Stomach (tissue), 8 donors: ENCODE measurements at regions not wholly inside any gene's neighbourhood (a gene's known extent, or its start where the extent isn't known, plus 50 kb on each side); places are given as distances from the start of the nearest gene placed in this dataset.

Experiments used
- DNase-seq, 2 donors: peaks; one replicate each; pipeline versions ENCODE4 v3.0.0 to v3.0.0-alpha.2; 2013 to 2019
- H3K27ac ChIP-seq, 5 donors: fragments of 200-600 bp in 4 of 5; sonication (generic) in 4 of 5; one replicate each; pipeline ENCODE4 v1.5.1; 2013 to 2019; ENCODE audit warnings: mild to moderate bottlenecking in 1 of 5, moderate library complexity in 1 of 5
- H3K27me3 ChIP-seq, 3 donors: fragments of 200-600 bp; sonication (generic); one replicate each; pipeline ENCODE4 v1.5.1; 2017 to 2019; ENCODE audit warnings: mixed run types in 1 of 3
- H3K36me3 ChIP-seq, 4 donors: fragments of 200-600 bp; sonication (generic); 1 replicate in 3 of 4; 2 replicates in 1 of 4; pipeline ENCODE4 v1.5.1; 2016 to 2019
- H3K4me1 ChIP-seq, 4 donors: fragments of 200-600 bp; sonication (generic); one replicate each; pipeline ENCODE4 v1.5.1; 2016 to 2019
- H3K4me3 ChIP-seq, 4 donors: fragments of 200-600 bp; sonication (generic) in 3 of 4; one replicate each; pipeline ENCODE4 v1.5.1; 2016 to 2019; ENCODE audit warnings: mild to moderate bottlenecking in 1 of 4
- H3K9me3 ChIP-seq, 4 donors: fragments of 200-600 bp; sonication (generic); one replicate each; pipeline ENCODE4 v1.5.1; 2016 to 2019
- EP300 ChIP-seq: sonication (generic); formaldehyde crosslinking; IDR thresholded peaks from one replicate; pipeline ENCODE4 v1.6.1; 2017; ENCODE audit warnings: antibody characterized with exemption
- POLR2A ChIP-seq, 4 donors: fragments of 450-650 bp; IDR thresholded peaks; one replicate each; pipeline ENCODE4 v1.6.1; 2016; ENCODE audit warnings: antibody characterized with exemption in 4 of 4, control low read depth in 2 of 4, mild to moderate bottlenecking in 1 of 4, moderate library complexity in 1 of 4
- POLR2AphosphoS5 ChIP-seq, 3 donors: sonication (generic); formaldehyde crosslinking; IDR thresholded peaks; one replicate each; pipeline ENCODE4 v1.6.1; 2016; ENCODE audit warnings: antibody characterized with exemption in 3 of 3
- WGBS, 5 donors: extraction: QIAGEN DNeasy Blood & Tissue Kit in 3 of 5; methylation state at CpG; one replicate each; pipeline versions ENCODE4 v1.1.5 to v1.1.7; 2013 to 2018; 5-methylcytosine and 5-hydroxymethylcytosine counted together
- intact Hi-C: fragments of 100-400 bp; cut with DNase I; formaldehyde crosslinking; loops from one replicate; pipeline ENCODE4 v1.15.1; 2023; ENCODE audit warnings: low total_unique reads
- TF ChIP-seq, protein P1 (sequence below), 7 experiments: fragments of 450-650 bp in 4 of 7; fragments of 200-600 bp in 3 of 7; sonication (generic) in 3 of 7; IDR thresholded peaks; one replicate each; pipeline ENCODE4 v1.5.1; 2016 to 2019; ENCODE audit warnings: antibody characterized with exemption in 7 of 7, control low read depth in 2 of 7, mild to moderate bottlenecking in 1 of 7
- donor health status: healthy with polysubstance abuse.
- donor health status: Bipolar disorder and iron deficiency.
- donor health status: healthy.

DNA sequence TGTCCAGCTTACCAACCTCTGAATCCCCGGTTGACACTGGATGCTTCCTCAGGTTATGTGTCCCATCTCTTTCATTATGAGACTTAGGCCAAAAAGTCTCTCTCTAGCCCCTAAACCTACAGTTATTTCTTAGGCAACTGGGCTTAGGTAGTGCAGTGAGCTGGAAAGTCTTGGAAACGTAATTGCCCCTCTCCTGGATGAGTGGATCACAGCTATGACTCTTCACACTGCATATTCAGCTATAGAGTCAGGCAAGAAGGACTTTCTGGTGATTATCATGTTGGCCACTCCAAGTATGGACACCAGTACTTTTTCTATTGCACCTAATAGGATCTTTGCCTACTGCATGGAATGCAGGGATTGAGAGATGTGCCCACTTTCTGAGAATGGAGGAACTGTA lies 458.3 kb upstream of the CELF4 start:
- no peak overlapping the region for H3K27ac ChIP-seq
- H3K9me3 ChIP-seq, result no peaks in the 10 kb centered on the region
- no peaks in the 10 kb centered on the region for H3K27me3 ChIP-seq
- no peaks in the 10 kb centered on the region for H3K36me3 ChIP-seq
- 65 to 83% (median 68%) methylated on average over 2 of the region's 2 CpGs for WGBS, 5 donors
- intact Hi-C loops, result no loop called here
- no peak for DNase-seq
- TF ChIP-seq EP300 (no peak), POLR2A (IDR thresholded peaks at IDR 0.05) (no peak), POLR2AphosphoS5 (IDR thresholded peaks at IDR 0.05) (no peak)
- TF ChIP-seq, protein P1, sequence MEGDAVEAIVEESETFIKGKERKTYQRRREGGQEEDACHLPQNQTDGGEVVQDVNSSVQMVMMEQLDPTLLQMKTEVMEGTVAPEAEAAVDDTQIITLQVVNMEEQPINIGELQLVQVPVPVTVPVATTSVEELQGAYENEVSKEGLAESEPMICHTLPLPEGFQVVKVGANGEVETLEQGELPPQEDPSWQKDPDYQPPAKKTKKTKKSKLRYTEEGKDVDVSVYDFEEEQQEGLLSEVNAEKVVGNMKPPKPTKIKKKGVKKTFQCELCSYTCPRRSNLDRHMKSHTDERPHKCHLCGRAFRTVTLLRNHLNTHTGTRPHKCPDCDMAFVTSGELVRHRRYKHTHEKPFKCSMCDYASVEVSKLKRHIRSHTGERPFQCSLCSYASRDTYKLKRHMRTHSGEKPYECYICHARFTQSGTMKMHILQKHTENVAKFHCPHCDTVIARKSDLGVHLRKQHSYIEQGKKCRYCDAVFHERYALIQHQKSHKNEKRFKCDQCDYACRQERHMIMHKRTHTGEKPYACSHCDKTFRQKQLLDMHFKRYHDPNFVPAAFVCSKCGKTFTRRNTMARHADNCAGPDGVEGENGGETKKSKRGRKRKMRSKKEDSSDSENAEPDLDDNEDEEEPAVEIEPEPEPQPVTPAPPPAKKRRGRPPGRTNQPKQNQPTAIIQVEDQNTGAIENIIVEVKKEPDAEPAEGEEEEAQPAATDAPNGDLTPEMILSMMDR (IDR thresholded peaks at IDR 0.05), result no peak
- no peak overlapping the region for H3K4me3 ChIP-seq
- no peaks in the 10 kb centered on the region for H3K4me1 ChIP-seq

GRCh38 chr18:38022234-38022633 lies 456.6 kb upstream of the CELF4 start:
- H3K27me3 ChIP-seq, result no peaks in the 10 kb centered on the region
- no peaks in the 10 kb centered on the region for H3K9me3 ChIP-seq
- H3K36me3 ChIP-seq, result no peaks in the 10 kb centered on the region
- DNase-seq, result no peak
- 65 to 79% (median 70%) methylated on average over 4 of the region's 4 CpGs for WGBS, 5 donors
- H3K4me3 ChIP-seq, result no peak overlapping the region
- TF ChIP-seq, protein P1 (IDR thresholded peaks at IDR 0.05), result no peak
- no peak for TF ChIP-seq POLR2A (IDR thresholded peaks at IDR 0.05)
- TF ChIP-seq POLR2AphosphoS5 (IDR thresholded peaks at IDR 0.05), result no peak
- TF ChIP-seq EP300, result no peak
- intact Hi-C loops, result no loop called here
- H3K4me1 ChIP-seq, result no peaks in the 10 kb centered on the region
- no peak overlapping the region for H3K27ac ChIP-seq

DNA sequence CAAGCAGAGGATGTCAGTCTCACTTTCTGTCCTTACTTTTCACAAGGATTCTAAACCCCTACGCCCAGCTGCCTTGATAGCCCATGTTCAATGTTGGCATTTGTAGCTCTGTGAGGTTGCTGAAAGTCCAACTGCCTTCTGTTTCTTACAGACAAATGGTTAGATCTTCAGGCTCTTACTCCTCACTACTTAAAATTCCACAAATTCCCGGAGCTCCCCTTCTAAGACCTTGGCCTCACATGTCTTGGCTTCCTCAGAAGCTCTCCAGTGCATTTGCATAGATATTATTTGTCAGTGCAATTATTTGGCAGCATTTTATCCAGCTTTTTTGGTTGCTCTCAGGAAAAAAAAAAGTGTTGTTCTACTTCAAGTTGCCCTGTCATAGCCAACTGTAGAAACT lies 453.7 kb upstream of the CELF4 start:
- peaks cover 0 to 6% (median 3%) of the 10 kb centered on the region in 4 donors for H3K9me3 ChIP-seq

GRCh38 chr18:38010971-38011857 lies 445.6 kb upstream of the CELF4 start:
- no peak for DNase-seq
- H3K27me3 ChIP-seq, result no peaks in the 10 kb centered on the region
- H3K9me3 ChIP-seq, result peaks cover 0 to 6% (median 3%) of the 10 kb centered on the region in 4 donors
- H3K4me3 ChIP-seq, result no peak overlapping the region
- intact Hi-C loops, result no loop called here
- H3K36me3 ChIP-seq, result no peaks in the 10 kb centered on the region
- TF ChIP-seq POLR2A (IDR thresholded peaks at IDR 0.05), result no peak
- TF ChIP-seq, protein P1 (IDR thresholded peaks at IDR 0.05), result no peak
- no peak for TF ChIP-seq EP300
- TF ChIP-seq POLR2AphosphoS5 (IDR thresholded peaks at IDR 0.05), result no peak
- WGBS, 5 donors, result 71 to 76% (median 75%) methylated on average over 4 of the region's 4 CpGs
- no peak overlapping the region for H3K27ac ChIP-seq
- H3K4me1 ChIP-seq, result no peaks in the 10 kb centered on the region

More for the DNA sequence above, 453.7 kb upstream of the CELF4 start:
- no peaks in the 10 kb centered on the region for H3K36me3 ChIP-seq
- intact Hi-C loops, result no loop called here
- H3K4me3 ChIP-seq, result no peak overlapping the region
- no peaks in the 10 kb centered on the region for H3K4me1 ChIP-seq
- H3K27ac ChIP-seq, result no peak overlapping the region
- TF ChIP-seq POLR2AphosphoS5 (IDR thresholded peaks at IDR 0.05) (no peak), EP300 (no peak), POLR2A (IDR thresholded peaks at IDR 0.05) (no peak)
- TF ChIP-seq, protein P1 (IDR thresholded peaks at IDR 0.05), result no peak
- 46 to 74% (median 58%) methylated on average over 2 of the region's 2 CpGs for WGBS, 5 donors
- no peaks in the 10 kb centered on the region for H3K27me3 ChIP-seq
- no peak for DNase-seq
